Osteoblast (primary cell): ENCODE measurements at regions not wholly inside any gene's neighbourhood (a gene's known extent, or its start where the extent isn't known, plus 50 kb on each side); places are given as distances from the start of the nearest gene placed in this dataset.
A peak's percentile ranks its signal among the peaks of the same experiment; 100 is the strongest.
"Not testable (repeated sequence)": the region's sequence is repeated elsewhere in the genome, so short reads cannot be mapped to it uniquely, and the experiment has no call there.

Experiments used
- DNase-seq: peaks from one replicate; pipeline ENCODE4 v3.0.0; 2011; ENCODE audit warnings: low spot score, mixed read lengths; ENCODE audit not compliant: insufficient read length; ENCODE audit errors: missing footprints
- H2AFZ ChIP-seq: 2 replicates; pipeline ENCODE4 v1.6.0; 2011; ENCODE audit warnings: mild to moderate bottlenecking, low read length
- H3K27ac ChIP-seq: 2 replicates; pipeline ENCODE4 v1.5.1; 2011; ENCODE audit warnings: mild to moderate bottlenecking, low read depth, low read length, moderate library complexity
- H3K27me3 ChIP-seq: 2 replicates; pipeline ENCODE4 v1.6.0; 2012; ENCODE audit warnings: mild to moderate bottlenecking, control low read depth, inconsistent platforms, low read length, moderate library complexity; ENCODE audit not compliant: insufficient read depth
- H3K36me3 ChIP-seq: 2 replicates; pipeline ENCODE4 v1.5.1; 2011; ENCODE audit warnings: mild to moderate bottlenecking, low read length, control low read depth, moderate library complexity; ENCODE audit not compliant: insufficient read depth
- H3K4me1 ChIP-seq: 2 replicates; pipeline ENCODE4 v1.5.1; 2011; ENCODE audit warnings: mild to moderate bottlenecking, low read length, control low read depth, moderate library complexity; ENCODE audit not compliant: insufficient read depth
- H3K4me2 ChIP-seq: 2 replicates; pipeline ENCODE4 v1.6.0; 2011; ENCODE audit warnings: mild to moderate bottlenecking, low read length; ENCODE audit not compliant: insufficient read depth
- H3K4me3 ChIP-seq: fragments of 200-600 bp; sonication (generic); 3 replicates; pipeline ENCODE4 v1.5.1; 2012; ENCODE audit warnings: mild to moderate bottlenecking, low read length, inconsistent platforms; ENCODE audit not compliant: insufficient read depth
- H3K79me2 ChIP-seq: 2 replicates; pipeline ENCODE4 v1.6.0; 2012; ENCODE audit warnings: mild to moderate bottlenecking, low read length, control low read depth, inconsistent platforms; ENCODE audit not compliant: insufficient read depth
- H3K9me3 ChIP-seq: 2 replicates; pipeline ENCODE4 v1.5.1; 2011; ENCODE audit warnings: low read depth, low read length, control low read depth
- H4K20me1 ChIP-seq: 2 replicates; pipeline ENCODE4 v1.6.0; 2012; ENCODE audit warnings: mild to moderate bottlenecking, low read length, control low read depth; ENCODE audit not compliant: insufficient read depth
- CTCF ChIP-seq: IDR thresholded peaks from 2 replicates; pipeline ENCODE4 v1.5.1; 2011; ENCODE audit warnings: mild to moderate bottlenecking, low read depth, low read length, moderate library complexity; ENCODE audit errors: extremely low read depth

- TF ChIP-seq CTCF = no peak
- Histone ChIP-seq H3K4me3 (no peak overlapping the region), H3K9me3 (no peaks in the 10 kb centered on the region), H4K20me1 (no peaks in the 10 kb centered on the region), H3K79me2 (no peaks in the 10 kb centered on the region), H2AFZ (no peak overlapping the region), H3K4me2 (no peak overlapping the region), H3K27ac (no peak overlapping the region), H3K27me3 (no peaks in the 10 kb centered on the region), H3K36me3 (no peaks in the 10 kb centered on the region), H3K4me1 (no peaks in the 10 kb centered on the region)
- DNase-seq = no peak
These were observed 209.8 kb downstream of the CRLF2 start for GRCh38 chrX:1002611-1003010.

- Histone ChIP-seq H3K9me3 (no peaks in the 10 kb centered on the region), H4K20me1 (no peaks in the 10 kb centered on the region), H2AFZ (peak overlapping the region; percentile 22), H3K4me2 (peak overlapping the region; percentile 32), H3K27ac (no peak overlapping the region), H3K79me2 (no peaks in the 10 kb centered on the region), H3K27me3 (no peaks in the 10 kb centered on the region), H3K36me3 (no peaks in the 10 kb centered on the region), H3K4me1 (no peaks in the 10 kb centered on the region), H3K4me3 (no peak overlapping the region)
- TF ChIP-seq CTCF = peak; percentile 23
- DNase-seq = no peak
These were observed 214.8 kb downstream of the CRLF2 start for GRCh38 chrX:997631-998137.

GRCh38 chrX:994780-995179 lies 217.7 kb downstream of the CRLF2 start:
- Histone ChIP-seq H3K79me2 (no peaks in the 10 kb centered on the region), H3K27me3 (no peaks in the 10 kb centered on the region), H3K9me3 (no peaks in the 10 kb centered on the region), H3K4me3 (no peak overlapping the region), H2AFZ (no peak overlapping the region), H3K27ac (no peak overlapping the region), H3K4me2 (no peak overlapping the region), H3K4me1 (no peaks in the 10 kb centered on the region), H3K36me3 (no peaks in the 10 kb centered on the region), H4K20me1 (no peaks in the 10 kb centered on the region)
- no peak for DNase-seq
- no peak for TF ChIP-seq CTCF

GRCh38 chrX:989959-990510 lies 222.4 kb downstream of the CRLF2 start:
- TF ChIP-seq CTCF = no peak
- Histone ChIP-seq H3K4me3 (peak overlapping the region; percentile 65), H3K36me3 (no peaks in the 10 kb centered on the region), H3K27ac (peak overlapping the region; percentile 34), H3K79me2 (no peaks in the 10 kb centered on the region), H2AFZ (peak overlapping the region; percentile 90), H3K4me2 (peak overlapping the region; percentile 79), H3K4me1 (peaks cover 6% of the 10 kb centered on the region), H4K20me1 (no peaks in the 10 kb centered on the region), H3K27me3 (no peaks in the 10 kb centered on the region), H3K9me3 (no peaks in the 10 kb centered on the region)
- peak; percentile 90 for DNase-seq

GRCh38 chrX:988530-988929 lies 223.9 kb downstream of the CRLF2 start:
- not testable (repeated sequence) for H3K4me3 ChIP-seq, H3K4me1 ChIP-seq, H3K27ac ChIP-seq, H3K79me2 ChIP-seq, DNase-seq, H2AFZ ChIP-seq, H3K36me3 ChIP-seq, H3K9me3 ChIP-seq, H4K20me1 ChIP-seq, H3K4me2 ChIP-seq, H3K27me3 ChIP-seq
